ENCODE measurements at regions not wholly inside any gene's neighbourhood (a gene's known extent, or its start where the extent isn't known, plus 50 kb on each side); places are given as distances from the start of the nearest gene placed in this dataset.

GRCh38 chr2:138931284-138932256 is 151.4 kb upstream of the NXPH2 start:
- TF ChIP-seq CTCF (IDR thresholded peaks at IDR 0.05) (no peak), POLR2A (IDR thresholded peaks at IDR 0.05) (no peak), EP300 (IDR thresholded peaks at IDR 0.05) (no peak)
